SH-SY5Y (cell line): ENCODE measurements at regions not wholly inside any gene's neighbourhood (a gene's known extent, or its start where the extent isn't known, plus 50 kb on each side); places are given as distances from the start of the nearest gene placed in this dataset.

Source experiments
- GATA2 ChIP-seq: IDR thresholded peaks from 2 replicates; pipeline ENCODE4 v1.6.1; 2011; ENCODE audit warnings: mild to moderate bottlenecking, low read depth, low read length
- GATA3 ChIP-seq: IDR thresholded peaks from 2 replicates; pipeline ENCODE4 v1.6.1; 2011; ENCODE audit warnings: low read depth, mild to moderate bottlenecking, low read length, moderate library complexity

- TF ChIP-seq GATA3 = no peak
- no peak for TF ChIP-seq GATA2
Observed at GRCh38 chr3:74267131-74267530, 347.3 kb downstream of the CNTN3 start.

- TF ChIP-seq GATA2 (no peak), GATA3 (no peak)
Observed at GRCh38 chr3:74265069-74265468, 349.4 kb downstream of the CNTN3 start.

DNA sequence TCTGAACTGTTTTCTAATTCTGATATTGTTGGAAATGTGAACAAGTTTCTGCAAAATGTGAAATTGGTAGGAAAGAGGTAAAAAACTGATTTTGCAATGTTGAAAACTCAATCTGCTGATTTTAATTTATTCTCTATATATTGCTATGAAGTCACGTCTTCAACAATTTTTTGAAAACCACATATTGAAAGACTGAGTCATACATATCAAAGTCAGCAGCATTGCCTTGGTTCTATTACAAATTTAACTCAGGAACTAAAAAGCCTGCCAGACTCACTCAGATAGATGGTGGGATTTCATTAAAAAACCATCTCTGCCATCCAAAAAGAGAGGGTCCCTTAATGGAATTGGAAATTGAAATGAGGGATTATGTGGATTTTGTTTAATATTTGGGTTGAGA is 351.4 kb downstream of the CNTN3 start:
- TF ChIP-seq GATA3 (no peak), GATA2 (no peak)

DNA sequence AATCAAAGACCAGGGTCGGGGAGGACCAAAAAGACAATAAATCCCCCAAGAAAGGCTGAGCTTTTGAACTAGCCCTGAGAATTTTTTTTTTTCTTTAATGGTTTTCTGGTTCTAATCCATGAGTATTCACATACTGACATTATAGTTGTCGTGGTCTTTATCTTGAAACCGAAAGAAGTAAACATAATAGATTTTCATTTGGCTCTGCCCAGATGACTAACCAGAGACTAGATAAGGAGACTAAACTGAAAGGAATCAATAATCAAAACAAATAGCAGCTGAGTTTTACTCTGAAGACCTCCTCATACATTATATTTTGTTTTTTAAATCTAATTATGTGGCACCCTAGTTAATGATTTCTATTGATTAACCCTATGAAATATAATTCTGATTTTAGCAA is 381.4 kb downstream of the CNTN3 start:
- TF ChIP-seq GATA3 (no peak), GATA2 (no peak)

- TF ChIP-seq GATA2 (no peak), GATA3 (no peak)
Observed at GRCh38 chr3:74217467-74217866, 397.0 kb downstream of the CNTN3 start.

GRCh38 chr3:74214286-74214685 is 400.2 kb downstream of the CNTN3 start:
- TF ChIP-seq GATA3 = no peak
- no peak for TF ChIP-seq GATA2

DNA sequence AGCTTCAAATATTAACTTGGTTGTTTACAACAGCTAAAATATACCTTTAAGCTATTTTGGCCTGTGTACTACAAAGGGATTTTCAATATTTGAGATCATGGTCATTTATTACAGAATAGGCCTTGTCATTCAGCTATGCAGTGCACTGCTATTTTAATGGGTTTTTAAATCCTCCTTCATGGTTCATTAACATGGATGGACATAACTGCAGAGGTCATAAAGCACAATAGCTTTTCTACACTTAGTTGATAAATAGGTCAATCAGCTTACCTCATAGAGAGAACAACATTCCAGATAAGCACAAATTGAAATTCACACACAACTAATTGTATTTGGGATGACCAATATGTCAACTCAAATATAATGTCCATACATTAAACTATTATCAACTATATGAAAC is 403.7 kb downstream of the CNTN3 start:
- no peak for TF ChIP-seq GATA3
- TF ChIP-seq GATA2 = no peak

- TF ChIP-seq GATA3 (no peak), GATA2 (no peak)
Observed at GRCh38 chr3:74200952-74201351, 413.5 kb downstream of the CNTN3 start.

- TF ChIP-seq GATA3 = no peak
Observed at GRCh38 chr3:74173090-74173489, 441.4 kb downstream of the CNTN3 start.

GRCh38 chr3:74167926-74168325 is 446.5 kb downstream of the CNTN3 start:
- TF ChIP-seq GATA3 (no peak), GATA2 (no peak)

GRCh38 chr3:74165211-74165610 is 449.2 kb downstream of the CNTN3 start:
- TF ChIP-seq GATA2 (no peak), GATA3 (no peak)

- TF ChIP-seq GATA3 (no peak), GATA2 (no peak)
Observed at GRCh38 chr3:74149466-74149865, 465.0 kb downstream of the CNTN3 start.

DNA sequence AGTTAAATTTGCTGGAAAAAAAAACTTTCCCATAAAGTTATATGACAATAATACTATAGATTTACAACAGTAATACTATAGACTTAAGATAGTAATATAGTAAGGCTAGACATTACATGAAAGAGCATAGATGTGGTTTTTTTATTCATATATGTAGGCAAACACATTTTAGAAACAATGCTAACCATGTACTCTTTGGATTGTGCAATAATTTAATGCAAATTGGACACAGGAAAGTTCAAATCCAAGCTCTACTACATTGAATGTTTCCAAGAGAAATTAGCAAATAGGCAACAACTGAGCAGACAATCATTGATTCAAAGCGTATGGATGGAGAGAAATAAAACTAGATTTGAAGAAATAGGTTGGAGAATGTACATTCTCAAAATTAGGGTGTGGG is 469.2 kb downstream of the CNTN3 start:
- TF ChIP-seq GATA3 = no peak
- TF ChIP-seq GATA2 = no peak

DNA sequence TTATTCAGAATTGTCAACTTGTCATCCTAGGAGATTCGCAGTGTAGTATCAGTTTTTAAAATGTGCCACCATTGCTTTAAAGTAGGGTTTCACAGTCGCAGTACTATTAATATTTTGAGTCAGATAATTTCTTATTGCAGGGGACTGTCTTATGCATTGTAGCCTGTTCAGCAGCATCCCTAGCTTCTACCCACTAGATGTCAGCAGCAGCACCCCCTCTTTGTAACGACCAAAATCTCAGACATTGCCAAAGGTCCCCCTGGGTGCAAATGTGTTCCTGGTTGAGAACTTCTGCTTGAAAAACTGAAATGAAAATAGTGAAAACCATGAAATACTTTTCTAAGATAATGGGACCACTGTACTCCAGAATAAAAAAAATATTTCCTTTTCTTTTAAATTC is 474.8 kb downstream of the CNTN3 start:
- no peak for TF ChIP-seq GATA2
- no peak for TF ChIP-seq GATA3

DNA sequence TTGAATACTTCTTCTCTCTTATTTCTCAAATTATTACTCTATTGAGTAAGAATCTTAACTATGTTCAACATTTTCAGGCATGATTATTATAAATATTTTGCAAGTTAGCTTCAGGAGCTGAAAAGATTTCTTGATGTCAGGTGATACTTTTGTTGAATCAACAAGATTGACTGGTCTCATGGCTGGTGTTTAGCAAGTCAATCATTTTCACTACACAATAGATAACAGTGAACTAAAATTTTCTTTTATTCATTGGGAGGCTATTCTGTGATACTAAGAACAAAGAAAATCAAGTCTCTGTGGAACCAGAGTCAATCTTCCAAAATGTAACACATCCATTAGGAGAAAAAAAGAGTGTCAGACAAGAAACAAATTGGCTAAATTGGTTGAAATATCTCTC is 476.7 kb downstream of the CNTN3 start:
- no peak for TF ChIP-seq GATA3
- no peak for TF ChIP-seq GATA2

- TF ChIP-seq GATA2 (no peak), GATA3 (no peak)
Observed at GRCh38 chr3:74135808-74136207, 478.7 kb downstream of the CNTN3 start.
